H1 (cell line): ENCODE measurements at regions not wholly inside any gene's neighbourhood (a gene's known extent, or its start where the extent isn't known, plus 50 kb on each side); places are given as distances from the start of the nearest gene placed in this dataset.

Source experiments
- CEBPB ChIP-seq: IDR thresholded peaks from 2 replicates; pipeline ENCODE4 v1.6.1; 2012; ENCODE audit warnings: low read depth, low read length
- CHD1 ChIP-seq: IDR thresholded peaks from 2 replicates; pipeline ENCODE4 v1.6.1; 2012; ENCODE audit warnings: low read depth, low read length, improper control_type of control experiment
- HDAC6 ChIP-seq: IDR thresholded peaks from one replicate; pipeline ENCODE4 v1.7.1; 2012; ENCODE audit warnings: low read depth, mild to moderate bottlenecking, inconsistent platforms, low read length, moderate library complexity
- JUN ChIP-seq: IDR thresholded peaks from 2 replicates; pipeline ENCODE4 v1.6.1; 2011; ENCODE audit warnings: low read depth, mild to moderate bottlenecking, improper control_type of control experiment, low read length
- KDM5A ChIP-seq: fragments of 200-600 bp; IDR thresholded peaks from 2 replicates; pipeline ENCODE4 v1.7.1; 2012; ENCODE audit warnings: mild to moderate bottlenecking, low read length, inconsistent platforms, mixed read lengths
- POU5F1 ChIP-seq: IDR thresholded peaks from 2 replicates; pipeline ENCODE4 v1.6.1; 2011; ENCODE audit warnings: low read depth, mild to moderate bottlenecking, low read length, moderate library complexity
- TF ChIP-seq, protein P1 (sequence below): fragments of 300-600 bp; sonication (generic); IDR thresholded peaks from 2 replicates; pipeline ENCODE4 v1.7.1; 2012; ENCODE audit warnings: low read length, moderate library complexity, mild to moderate bottlenecking, inconsistent platforms; ENCODE audit not compliant: insufficient replicate concordance

GRCh38 chr5:157961176-157961575, 102.2 kb upstream of the CLINT1 start (continued):
- TF ChIP-seq, protein P1, sequence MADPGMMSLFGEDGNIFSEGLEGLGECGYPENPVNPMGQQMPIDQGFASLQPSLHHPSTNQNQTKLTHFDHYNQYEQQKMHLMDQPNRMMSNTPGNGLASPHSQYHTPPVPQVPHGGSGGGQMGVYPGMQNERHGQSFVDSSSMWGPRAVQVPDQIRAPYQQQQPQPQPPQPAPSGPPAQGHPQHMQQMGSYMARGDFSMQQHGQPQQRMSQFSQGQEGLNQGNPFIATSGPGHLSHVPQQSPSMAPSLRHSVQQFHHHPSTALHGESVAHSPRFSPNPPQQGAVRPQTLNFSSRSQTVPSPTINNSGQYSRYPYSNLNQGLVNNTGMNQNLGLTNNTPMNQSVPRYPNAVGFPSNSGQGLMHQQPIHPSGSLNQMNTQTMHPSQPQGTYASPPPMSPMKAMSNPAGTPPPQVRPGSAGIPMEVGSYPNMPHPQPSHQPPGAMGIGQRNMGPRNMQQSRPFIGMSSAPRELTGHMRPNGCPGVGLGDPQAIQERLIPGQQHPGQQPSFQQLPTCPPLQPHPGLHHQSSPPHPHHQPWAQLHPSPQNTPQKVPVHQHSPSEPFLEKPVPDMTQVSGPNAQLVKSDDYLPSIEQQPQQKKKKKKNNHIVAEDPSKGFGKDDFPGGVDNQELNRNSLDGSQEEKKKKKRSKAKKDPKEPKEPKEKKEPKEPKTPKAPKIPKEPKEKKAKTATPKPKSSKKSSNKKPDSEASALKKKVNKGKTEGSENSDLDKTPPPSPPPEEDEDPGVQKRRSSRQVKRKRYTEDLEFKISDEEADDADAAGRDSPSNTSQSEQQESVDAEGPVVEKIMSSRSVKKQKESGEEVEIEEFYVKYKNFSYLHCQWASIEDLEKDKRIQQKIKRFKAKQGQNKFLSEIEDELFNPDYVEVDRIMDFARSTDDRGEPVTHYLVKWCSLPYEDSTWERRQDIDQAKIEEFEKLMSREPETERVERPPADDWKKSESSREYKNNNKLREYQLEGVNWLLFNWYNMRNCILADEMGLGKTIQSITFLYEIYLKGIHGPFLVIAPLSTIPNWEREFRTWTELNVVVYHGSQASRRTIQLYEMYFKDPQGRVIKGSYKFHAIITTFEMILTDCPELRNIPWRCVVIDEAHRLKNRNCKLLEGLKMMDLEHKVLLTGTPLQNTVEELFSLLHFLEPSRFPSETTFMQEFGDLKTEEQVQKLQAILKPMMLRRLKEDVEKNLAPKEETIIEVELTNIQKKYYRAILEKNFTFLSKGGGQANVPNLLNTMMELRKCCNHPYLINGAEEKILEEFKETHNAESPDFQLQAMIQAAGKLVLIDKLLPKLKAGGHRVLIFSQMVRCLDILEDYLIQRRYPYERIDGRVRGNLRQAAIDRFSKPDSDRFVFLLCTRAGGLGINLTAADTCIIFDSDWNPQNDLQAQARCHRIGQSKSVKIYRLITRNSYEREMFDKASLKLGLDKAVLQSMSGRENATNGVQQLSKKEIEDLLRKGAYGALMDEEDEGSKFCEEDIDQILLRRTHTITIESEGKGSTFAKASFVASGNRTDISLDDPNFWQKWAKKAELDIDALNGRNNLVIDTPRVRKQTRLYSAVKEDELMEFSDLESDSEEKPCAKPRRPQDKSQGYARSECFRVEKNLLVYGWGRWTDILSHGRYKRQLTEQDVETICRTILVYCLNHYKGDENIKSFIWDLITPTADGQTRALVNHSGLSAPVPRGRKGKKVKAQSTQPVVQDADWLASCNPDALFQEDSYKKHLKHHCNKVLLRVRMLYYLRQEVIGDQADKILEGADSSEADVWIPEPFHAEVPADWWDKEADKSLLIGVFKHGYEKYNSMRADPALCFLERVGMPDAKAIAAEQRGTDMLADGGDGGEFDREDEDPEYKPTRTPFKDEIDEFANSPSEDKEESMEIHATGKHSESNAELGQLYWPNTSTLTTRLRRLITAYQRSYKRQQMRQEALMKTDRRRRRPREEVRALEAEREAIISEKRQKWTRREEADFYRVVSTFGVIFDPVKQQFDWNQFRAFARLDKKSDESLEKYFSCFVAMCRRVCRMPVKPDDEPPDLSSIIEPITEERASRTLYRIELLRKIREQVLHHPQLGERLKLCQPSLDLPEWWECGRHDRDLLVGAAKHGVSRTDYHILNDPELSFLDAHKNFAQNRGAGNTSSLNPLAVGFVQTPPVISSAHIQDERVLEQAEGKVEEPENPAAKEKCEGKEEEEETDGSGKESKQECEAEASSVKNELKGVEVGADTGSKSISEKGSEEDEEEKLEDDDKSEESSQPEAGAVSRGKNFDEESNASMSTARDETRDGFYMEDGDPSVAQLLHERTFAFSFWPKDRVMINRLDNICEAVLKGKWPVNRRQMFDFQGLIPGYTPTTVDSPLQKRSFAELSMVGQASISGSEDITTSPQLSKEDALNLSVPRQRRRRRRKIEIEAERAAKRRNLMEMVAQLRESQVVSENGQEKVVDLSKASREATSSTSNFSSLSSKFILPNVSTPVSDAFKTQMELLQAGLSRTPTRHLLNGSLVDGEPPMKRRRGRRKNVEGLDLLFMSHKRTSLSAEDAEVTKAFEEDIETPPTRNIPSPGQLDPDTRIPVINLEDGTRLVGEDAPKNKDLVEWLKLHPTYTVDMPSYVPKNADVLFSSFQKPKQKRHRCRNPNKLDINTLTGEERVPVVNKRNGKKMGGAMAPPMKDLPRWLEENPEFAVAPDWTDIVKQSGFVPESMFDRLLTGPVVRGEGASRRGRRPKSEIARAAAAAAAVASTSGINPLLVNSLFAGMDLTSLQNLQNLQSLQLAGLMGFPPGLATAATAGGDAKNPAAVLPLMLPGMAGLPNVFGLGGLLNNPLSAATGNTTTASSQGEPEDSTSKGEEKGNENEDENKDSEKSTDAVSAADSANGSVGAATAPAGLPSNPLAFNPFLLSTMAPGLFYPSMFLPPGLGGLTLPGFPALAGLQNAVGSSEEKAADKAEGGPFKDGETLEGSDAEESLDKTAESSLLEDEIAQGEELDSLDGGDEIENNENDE = no peak
- TF ChIP-seq CHD1 (no peak), POU5F1 (no peak), KDM5A (no peak), JUN (no peak), HDAC6 (no peak), CEBPB (no peak)
- TF ChIP-seq, all 59 proteins: peak for 0
